ENCODE measurements at regions not wholly inside any gene's neighbourhood (a gene's known extent, or its start where the extent isn't known, plus 50 kb on each side); places are given as distances from the start of the nearest gene placed in this dataset.

GRCh38 chr21:43340491-43341377 is 86.2 kb downstream of the SIK1 start:
- TF ChIP-seq CTCF (conservative IDR thresholded peaks at IDR 0.05; ENCODE audit: low read depth, low read length) (no peak), EZH2 (IDR thresholded peaks at IDR 0.05; ENCODE audit: borderline replicate concordance, low read depth, low read length, poor library complexity, severe bottlenecking) (no peak)

Data from A673 (cell line).